ENCODE measurements at regions not wholly inside any gene's neighbourhood (a gene's known extent, or its start where the extent isn't known, plus 50 kb on each side); places are given as distances from the start of the nearest gene placed in this dataset.

- no peak overlapping the region for H3K14ac ChIP-seq (ENCODE audit: insufficient read length)
- no peaks in the 10 kb centered on the region for H3K79me1 ChIP-seq (ENCODE audit: low read depth, low read length)
- H2BK5ac ChIP-seq (ENCODE audit: low read depth, low read length), result no peak overlapping the region
- no peak overlapping the region for H2BK120ac ChIP-seq (replicated peaks; ENCODE audit: low read depth, low read length)
- ChIA-PET POLR2A (ENCODE audit: partially characterized antibody) (no interaction called here), CTCF (ENCODE audit: partially characterized antibody) (interaction anchor here (0.7 to 11.1 kb wide), 22 partner anchors 9 to 586 kb away, joined by 3 to 150 read pairs (median 3); partner anchors contain the start of gene TNFSF4)
- H3K9ac ChIP-seq (replicated peaks in 1 of 4; ENCODE audit: extremely low read depth in 1 of 4, low read depth in 3 of 4, low read length in 3 of 4), result no peak overlapping the region
- no peak overlapping the region for H4K91ac ChIP-seq (replicated peaks; ENCODE audit: insufficient read length, low read length)
- no peak overlapping the region for H3K27ac ChIP-seq (ENCODE audit: low read depth, low read length)
- WGBS, 2 experiments (ENCODE audit: extremely low coverage in 1 of 2, insufficient coverage in 1 of 2, insufficient read length in 1 of 2, insufficient replicate concordance in 2 of 2, low coverage in 1 of 2, low lambda C conversion rate in 2 of 2, missing lambda C conversion rate in 1 of 2), result 48% methylated on average over 10 of the region's 10 CpGs; no CpG with 5 or more reads in 1 of the 2 experiments
- 0 out of 2 replicates have a peak overlapping the region, but pooled peaks have one; percentile 23 for H2AFZ ChIP-seq (ENCODE audit: low read length)
- H2BK15ac ChIP-seq (ENCODE audit: low read length), result no peak overlapping the region
- no peak overlapping the region for H3K4ac ChIP-seq (replicated peaks; ENCODE audit: insufficient read length, low read depth, low read length)
- H3K23me2 ChIP-seq (ENCODE audit: low read depth, low read length), result no peaks in the 10 kb centered on the region; the same call in 1 of the 2 replicates
- H3K23ac ChIP-seq (ENCODE audit: insufficient read length), result no peak overlapping the region
- FAIRE-seq, result peak; percentile 91
- H3K79me2 ChIP-seq (ENCODE audit: control insufficient read depth in 1 of 2, insufficient read depth in 2 of 2, low read length in 2 of 2), result no peaks in the 10 kb centered on the region
- no peak for DNase-seq (ENCODE audit: low read depth in 1 of 2, low spot score in 2 of 2)
- H3K27me3 ChIP-seq (replicated peaks in 1 of 4; ENCODE audit: control insufficient read depth in 3 of 4, extremely low read depth in 1 of 4, insufficient read depth in 3 of 4, low read length in 3 of 4), result no peaks in the 10 kb centered on the region
- no peaks in the 10 kb centered on the region for H3K36me3 ChIP-seq (ENCODE audit: control insufficient read depth in 2 of 4, insufficient read depth in 4 of 4, low read length in 3 of 4)
- no peaks in the 10 kb centered on the region for H4K20me1 ChIP-seq (replicated peaks in 1 of 2; ENCODE audit: control insufficient read depth in 1 of 2, insufficient read depth in 2 of 2, low read length in 2 of 2)
- no peak overlapping the region for H2AK5ac ChIP-seq (ENCODE audit: low read depth, low read length)
- H3K56ac ChIP-seq (replicated peaks; ENCODE audit: insufficient read length, low read depth, low read length), result no peak overlapping the region
- H3K4me3 ChIP-seq (ENCODE audit: extremely low read depth in 1 of 4, insufficient read depth in 2 of 4, low read depth in 3 of 4, low read length in 4 of 4), result no peak overlapping the region
- no peak overlapping the region for H2BK12ac ChIP-seq (ENCODE audit: low read depth, low read length)
- H3K18ac ChIP-seq (ENCODE audit: extremely low read depth, low read length), result no peak overlapping the region
- H4K5ac ChIP-seq (ENCODE audit: insufficient read length, low read depth, low read length), result no peak overlapping the region
- H3K4me1 ChIP-seq (replicated peaks in 1 of 4; ENCODE audit: control insufficient read depth in 3 of 4, insufficient read depth in 4 of 4, low read length in 3 of 4), result peaks cover 0 to 2% (median 0%) of the 10 kb centered on the region in 4 experiments; a peak in 1 of 7 replicates
- peak overlapping the region in 1 of 2 experiments; percentile 46; a peak in 2 of 4 replicates for H3K4me2 ChIP-seq (ENCODE audit: insufficient read depth in 1 of 2, low read depth in 2 of 2, low read length in 2 of 2)
- H3K9me3 ChIP-seq (ENCODE audit: insufficient read depth in 2 of 2, low read depth in 1 of 2, low read length in 1 of 2), result no peaks in the 10 kb centered on the region
- no peak overlapping the region for H2BK20ac ChIP-seq (ENCODE audit: low read length)
- no peak overlapping the region for H4K8ac ChIP-seq (ENCODE audit: extremely low read depth, insufficient read depth, low read length)
- no peak for TF ChIP-seq JUND (IDR thresholded peaks at IDR 0.05; ENCODE audit: low read length)
- TF ChIP-seq GTF2F1 (IDR thresholded peaks at IDR 0.05; ENCODE audit: borderline replicate concordance, low read depth, low read length), result no peak
- TF ChIP-seq BCL11A (IDR thresholded peaks at IDR 0.05; ENCODE audit: low read depth in 2 of 2, low read length in 2 of 2), result no peak
- TF ChIP-seq ATF2 (IDR thresholded peaks at IDR 0.05; ENCODE audit: low read length), result no peak
- no peak for TF ChIP-seq NANOG (IDR thresholded peaks at IDR 0.05; ENCODE audit: insufficient read depth, low read depth, low read length, poor library complexity, severe bottlenecking)
- no peak for TF ChIP-seq CHD2 (IDR thresholded peaks at IDR 0.05; ENCODE audit: low read length)
- TF ChIP-seq CBX5 (IDR thresholded peaks at IDR 0.05; ENCODE audit: low read depth, low read length), result no peak
- TF ChIP-seq RAD21 (IDR thresholded peaks at IDR 0.05 in 1 of 2, conservative IDR thresholded peaks at IDR 0.05 in 1 of 2; ENCODE audit: low read depth in 2 of 2, low read length in 2 of 2), result peak; percentile 85 to 88
- no peak for TF ChIP-seq KDM5A (IDR thresholded peaks at IDR 0.05; ENCODE audit: low read length)
Observed at GRCh38 chr1:172826096-172826741, 167.3 kb downstream of the FASLG start.

Measured in H1 (cell line).